ENCODE measurements at regions not wholly inside any gene's neighbourhood (a gene's known extent, or its start where the extent isn't known, plus 50 kb on each side); places are given as distances from the start of the nearest gene placed in this dataset.

- no peak overlapping the region for H3K4me2 ChIP-seq (ENCODE audit: low read length)
- no peaks in the 10 kb centered on the region for H3K9me2 ChIP-seq (ENCODE audit: low read depth, low read length)
- no peak overlapping the region for H3K4me3 ChIP-seq (ENCODE audit: low read depth, low read length, poor library complexity, severe bottlenecking)
- no peaks in the 10 kb centered on the region for H3K79me2 ChIP-seq (ENCODE audit: insufficient read depth, low read length)
- no peak overlapping the region for H3K9ac ChIP-seq (ENCODE audit: low read length)
- no peaks in the 10 kb centered on the region for H3K27me3 ChIP-seq (ENCODE audit: insufficient read depth, low read length)
- TF ChIP-seq EZH2 (IDR thresholded peaks at IDR 0.05; ENCODE audit: borderline replicate concordance, low read length) (no peak), CTCF (IDR thresholded peaks at IDR 0.05; ENCODE audit: low read length) (no peak)
- H3F3A ChIP-seq (ENCODE audit: insufficient read depth, low read length) = no peaks in the 10 kb centered on the region
- no peak overlapping the region for H3K27ac ChIP-seq (ENCODE audit: low read depth, low read length, poor library complexity, severe bottlenecking)
- no peaks in the 10 kb centered on the region for H3K36me3 ChIP-seq (ENCODE audit: insufficient read depth, low read length)
- no peaks in the 10 kb centered on the region for H4K20me1 ChIP-seq (ENCODE audit: insufficient read depth, low read length)
- H3K9me3 ChIP-seq (ENCODE audit: low read length) = no peaks in the 10 kb centered on the region
- H3K4me1 ChIP-seq (ENCODE audit: insufficient read depth, low read length, severe bottlenecking) = no peaks in the 10 kb centered on the region
- H2AFZ ChIP-seq (ENCODE audit: low read length) = no peak overlapping the region
Measured at GRCh38 chr5:2257326-2258244, 374.9 kb upstream of the IRX4 start.

DNA sequence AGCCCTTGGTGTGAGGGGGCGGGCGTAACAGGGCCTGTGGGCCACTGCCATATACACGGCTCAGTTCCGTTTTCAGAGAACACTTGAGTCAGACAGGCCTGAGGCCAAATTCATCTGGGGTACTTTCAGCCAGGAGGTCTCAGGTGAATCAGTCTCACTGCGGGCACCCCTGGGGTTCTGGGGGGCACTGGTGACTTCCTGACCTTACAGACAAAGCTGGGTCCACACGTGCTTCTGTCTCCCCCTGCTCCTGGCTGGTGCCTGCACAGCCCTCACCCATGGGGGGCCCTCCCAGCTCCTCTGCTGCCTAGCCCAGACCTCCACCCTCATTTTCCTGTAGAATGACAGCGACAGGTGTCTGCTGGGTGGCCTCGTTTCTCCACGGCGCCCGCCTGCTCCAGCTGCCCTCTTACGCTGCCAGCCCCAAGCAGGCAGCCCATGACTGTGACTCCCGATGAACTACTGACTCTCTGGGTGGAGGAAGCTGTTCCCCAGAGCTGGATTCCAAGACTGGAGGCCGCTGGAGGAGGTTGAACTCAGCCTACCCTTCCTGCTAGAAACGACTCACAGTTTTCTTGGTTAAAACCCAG is 374.1 kb upstream of the IRX4 start:
- no peaks in the 10 kb centered on the region for H3K79me2 ChIP-seq (ENCODE audit: insufficient read depth, low read length)
- H2AFZ ChIP-seq (ENCODE audit: low read length) = no peak overlapping the region
- H3K4me2 ChIP-seq (ENCODE audit: low read length) = no peak overlapping the region
- H3K36me3 ChIP-seq (ENCODE audit: insufficient read depth, low read length) = no peaks in the 10 kb centered on the region
- H3K27ac ChIP-seq (ENCODE audit: low read depth, low read length, poor library complexity, severe bottlenecking) = no peak overlapping the region
- no peaks in the 10 kb centered on the region for H3K9me3 ChIP-seq (ENCODE audit: low read length)
- H3K9me2 ChIP-seq (ENCODE audit: low read depth, low read length) = no peaks in the 10 kb centered on the region
- H3K4me1 ChIP-seq (ENCODE audit: insufficient read depth, low read length, severe bottlenecking) = no peaks in the 10 kb centered on the region
- TF ChIP-seq CTCF (IDR thresholded peaks at IDR 0.05; ENCODE audit: low read length) = no peak
- no peak for TF ChIP-seq EZH2 (IDR thresholded peaks at IDR 0.05; ENCODE audit: borderline replicate concordance, low read length)
- no peaks in the 10 kb centered on the region for H4K20me1 ChIP-seq (ENCODE audit: insufficient read depth, low read length)
- H3F3A ChIP-seq (ENCODE audit: insufficient read depth, low read length) = no peaks in the 10 kb centered on the region
- no peaks in the 10 kb centered on the region for H3K27me3 ChIP-seq (ENCODE audit: insufficient read depth, low read length)
- no peak overlapping the region for H3K4me3 ChIP-seq (ENCODE audit: low read depth, low read length, poor library complexity, severe bottlenecking)
- no peak overlapping the region for H3K9ac ChIP-seq (ENCODE audit: low read length)

DNA sequence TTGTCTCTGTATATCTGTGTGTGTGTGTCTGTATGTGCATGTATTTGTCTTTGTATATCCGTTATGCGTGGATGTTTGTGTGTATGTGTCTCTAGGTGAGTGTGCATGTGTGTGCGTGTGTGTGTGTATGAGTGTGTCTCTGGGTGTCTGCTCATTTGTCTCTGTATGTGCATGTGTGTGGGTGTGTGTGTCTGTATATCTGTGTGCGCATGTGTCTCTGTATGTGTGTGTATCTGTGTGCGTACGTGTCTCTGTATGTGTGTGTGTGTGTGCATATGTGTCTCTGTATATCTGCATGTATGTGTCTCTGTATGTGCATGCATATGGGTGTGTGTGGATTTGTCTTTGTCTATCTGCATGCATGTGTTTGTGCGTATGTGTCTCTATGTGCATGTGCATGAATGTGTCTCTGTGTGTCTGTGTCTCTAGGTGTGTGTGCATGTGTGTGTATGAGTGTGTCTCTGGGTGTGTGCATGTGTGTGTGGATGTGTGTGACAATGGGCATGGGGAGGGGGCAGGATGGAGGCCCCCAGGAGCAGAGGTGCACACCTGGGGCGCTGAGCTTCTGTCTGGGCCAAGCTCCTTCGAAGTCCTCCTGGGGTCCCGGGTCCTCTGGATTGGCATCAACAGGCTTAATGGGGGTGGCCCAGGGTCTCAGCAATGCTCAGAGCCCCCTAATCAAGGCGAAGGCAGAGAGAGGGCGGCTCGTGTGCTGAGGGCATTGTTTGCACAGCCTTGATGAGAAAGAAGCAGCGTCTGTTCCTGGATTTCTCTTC is 373.4 kb upstream of the IRX4 start:
- no peaks in the 10 kb centered on the region for H3K9me3 ChIP-seq (ENCODE audit: low read length)
- no peak overlapping the region for H2AFZ ChIP-seq (ENCODE audit: low read length)
- TF ChIP-seq EZH2 (IDR thresholded peaks at IDR 0.05; ENCODE audit: borderline replicate concordance, low read length) = no peak
- no peak for TF ChIP-seq CTCF (IDR thresholded peaks at IDR 0.05; ENCODE audit: low read length)
- no peaks in the 10 kb centered on the region for H4K20me1 ChIP-seq (ENCODE audit: insufficient read depth, low read length)
- no peak overlapping the region for H3K9ac ChIP-seq (ENCODE audit: low read length)
- H3K9me2 ChIP-seq (ENCODE audit: low read depth, low read length) = no peaks in the 10 kb centered on the region
- H3K27me3 ChIP-seq (ENCODE audit: insufficient read depth, low read length) = no peaks in the 10 kb centered on the region
- no peaks in the 10 kb centered on the region for H3K4me1 ChIP-seq (ENCODE audit: insufficient read depth, low read length, severe bottlenecking)
- no peaks in the 10 kb centered on the region for H3F3A ChIP-seq (ENCODE audit: insufficient read depth, low read length)
- H3K27ac ChIP-seq (ENCODE audit: low read depth, low read length, poor library complexity, severe bottlenecking) = no peak overlapping the region
- H3K79me2 ChIP-seq (ENCODE audit: insufficient read depth, low read length) = no peaks in the 10 kb centered on the region
- no peak overlapping the region for H3K4me2 ChIP-seq (ENCODE audit: low read length)
- no peak overlapping the region for H3K4me3 ChIP-seq (ENCODE audit: low read depth, low read length, poor library complexity, severe bottlenecking)
- no peaks in the 10 kb centered on the region for H3K36me3 ChIP-seq (ENCODE audit: insufficient read depth, low read length)

Data from OCI-LY1 (cell line).